GM18873 (cell line): ENCODE measurements at regions not wholly inside any gene's neighbourhood (a gene's known extent, or its start where the extent isn't known, plus 50 kb on each side); places are given as distances from the start of the nearest gene placed in this dataset.

Source experiments
- ATAC-seq: cut with Tn5 transposase; IDR thresholded peaks from one replicate; pipeline ENCODE4 v1.9.1; 2021; ENCODE audit warnings: mild to moderate bottlenecking, moderate library complexity, moderate number of reproducible peaks; ENCODE audit not compliant: unreplicated experiment, low FRiP score

DNA sequence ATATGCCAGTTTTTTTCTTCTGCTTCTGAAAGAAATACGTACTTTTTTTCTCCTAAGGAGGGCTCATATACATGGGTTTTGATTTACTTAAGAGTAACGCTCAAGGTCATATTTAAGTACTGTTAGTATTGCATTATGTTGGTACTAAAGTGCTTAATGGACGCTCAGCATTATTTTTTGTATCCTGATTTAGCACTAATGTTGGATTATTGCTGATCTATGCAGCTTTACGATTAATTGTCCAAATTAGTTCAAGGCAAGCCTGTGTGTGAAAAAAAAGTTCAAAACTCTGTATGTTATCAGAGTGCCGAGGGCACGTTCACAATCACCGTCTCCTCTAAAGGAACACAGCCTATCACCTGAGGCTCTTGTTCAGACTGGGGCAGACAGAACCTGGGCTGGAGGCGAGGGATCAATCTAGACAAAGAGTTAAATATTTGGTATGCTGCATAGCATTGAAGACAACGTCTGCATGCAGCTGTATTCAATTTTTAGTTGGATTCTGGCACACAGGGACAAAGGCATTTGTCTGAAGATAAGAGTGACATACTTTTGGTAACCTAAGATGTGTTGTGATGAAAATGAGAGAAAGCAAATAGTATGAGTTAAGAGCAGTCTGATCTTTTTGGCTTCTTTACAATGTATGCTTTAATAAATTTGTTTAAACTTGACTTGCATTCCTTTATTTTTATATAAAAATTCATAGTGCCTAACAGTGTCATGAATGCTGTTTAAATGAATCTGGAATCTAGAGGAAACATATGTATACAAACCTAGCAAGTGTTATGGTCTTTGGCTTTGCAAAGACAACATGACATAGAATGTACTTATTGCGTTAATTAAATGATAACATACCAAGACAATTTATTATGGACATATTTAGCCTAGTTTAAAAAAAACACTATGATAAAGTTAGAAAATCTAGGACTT lies 341.2 kb downstream of the SAMD5 start:
- ATAC-seq, result no peak

GRCh38 chr6:147852772-147853171 lies 344.3 kb downstream of the SAMD5 start:
- no peak for ATAC-seq

DNA sequence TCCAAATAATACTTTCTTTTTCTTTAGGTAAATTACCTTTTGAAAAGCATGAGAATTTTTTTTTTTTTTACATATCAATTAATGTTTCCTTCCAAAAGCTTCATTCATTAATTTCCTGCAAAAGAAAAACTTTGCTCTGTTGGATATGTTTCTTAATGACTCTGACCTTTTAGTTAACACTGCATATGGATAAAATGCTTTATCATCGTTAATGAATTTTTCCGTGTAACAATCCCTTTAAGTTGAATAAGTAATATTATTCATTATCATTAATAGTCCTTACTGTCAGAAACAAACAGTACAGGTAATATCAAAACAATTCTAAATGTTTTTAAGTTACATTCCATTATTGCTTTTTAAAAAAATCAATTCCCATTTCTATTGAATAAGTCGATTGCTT lies 345.1 kb downstream of the SAMD5 start:
- no peak for ATAC-seq

GRCh38 chr6:147855803-147856482 lies 347.5 kb downstream of the SAMD5 start:
- ATAC-seq, result no peak

- no peak for ATAC-seq
These were observed 348.2 kb downstream of the SAMD5 start for GRCh38 chr6:147856687-147857086.

DNA sequence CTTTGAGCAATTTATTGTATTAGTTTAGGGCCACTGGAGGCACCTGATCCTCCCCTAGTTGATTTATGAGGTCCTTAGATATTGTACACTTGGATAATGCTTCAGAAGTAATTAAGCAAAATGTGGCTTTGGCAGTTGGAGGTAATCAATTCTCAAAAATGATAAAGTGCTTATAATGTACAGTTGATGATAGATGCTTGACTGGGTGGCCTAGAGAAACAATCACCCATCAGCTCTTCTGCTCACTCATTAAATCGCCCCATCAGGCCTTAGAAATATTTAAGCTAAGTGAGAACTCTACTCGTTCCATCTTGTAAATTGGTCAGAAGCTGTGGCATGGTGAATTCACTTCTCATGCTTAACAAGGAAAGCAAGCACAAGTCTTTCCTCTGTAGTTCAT lies 349.9 kb downstream of the SAMD5 start:
- no peak for ATAC-seq

DNA sequence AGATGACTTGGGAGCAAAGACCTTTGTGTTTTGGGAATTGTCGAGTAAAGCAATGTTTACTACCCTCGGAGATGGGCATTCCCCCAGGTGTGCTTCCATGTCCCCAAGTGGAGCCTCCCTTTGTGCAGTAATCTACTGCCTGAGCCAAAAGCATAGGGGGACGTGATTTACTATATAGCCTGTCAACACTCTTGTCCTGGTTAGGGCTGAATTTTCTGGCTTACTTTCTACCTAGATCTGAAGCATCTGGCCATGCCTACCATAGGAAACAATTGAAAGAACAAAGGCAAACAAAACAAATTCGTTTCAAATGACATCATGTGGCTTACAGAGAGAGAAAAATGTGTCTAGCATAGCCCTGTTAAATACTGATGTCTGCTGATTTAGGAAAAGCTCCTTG lies 350.6 kb downstream of the SAMD5 start:
- no peak for ATAC-seq

- ATAC-seq, result no peak
These were observed 353.2 kb downstream of the SAMD5 start for GRCh38 chr6:147861696-147862095.

- ATAC-seq, result no peak
These were observed 359.1 kb downstream of the SAMD5 start for GRCh38 chr6:147867433-147868226.

GRCh38 chr6:147868427-147869190 lies 360.1 kb downstream of the SAMD5 start:
- no peak for ATAC-seq

- no peak for ATAC-seq
These were observed 360.7 kb downstream of the SAMD5 start for GRCh38 chr6:147869201-147869600.

DNA sequence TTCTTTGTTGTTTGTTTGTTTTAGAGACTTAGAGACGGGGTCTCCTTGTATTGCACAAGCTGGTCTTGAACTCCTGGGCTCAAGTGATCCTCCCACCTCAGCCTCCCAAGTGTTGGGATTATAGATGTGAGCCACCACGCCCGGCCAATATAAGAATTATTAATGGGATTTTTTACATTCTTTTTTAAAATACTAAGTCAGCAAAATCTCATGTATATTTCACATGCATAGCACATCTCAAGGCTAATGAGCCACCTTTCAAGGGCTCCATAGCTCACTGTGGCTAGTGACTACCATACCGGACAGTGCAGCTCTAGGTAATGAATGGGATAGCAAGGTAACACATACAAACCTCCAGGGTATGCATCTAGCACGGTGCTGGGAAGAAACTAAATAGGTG lies 361.4 kb downstream of the SAMD5 start:
- no peak for ATAC-seq

DNA sequence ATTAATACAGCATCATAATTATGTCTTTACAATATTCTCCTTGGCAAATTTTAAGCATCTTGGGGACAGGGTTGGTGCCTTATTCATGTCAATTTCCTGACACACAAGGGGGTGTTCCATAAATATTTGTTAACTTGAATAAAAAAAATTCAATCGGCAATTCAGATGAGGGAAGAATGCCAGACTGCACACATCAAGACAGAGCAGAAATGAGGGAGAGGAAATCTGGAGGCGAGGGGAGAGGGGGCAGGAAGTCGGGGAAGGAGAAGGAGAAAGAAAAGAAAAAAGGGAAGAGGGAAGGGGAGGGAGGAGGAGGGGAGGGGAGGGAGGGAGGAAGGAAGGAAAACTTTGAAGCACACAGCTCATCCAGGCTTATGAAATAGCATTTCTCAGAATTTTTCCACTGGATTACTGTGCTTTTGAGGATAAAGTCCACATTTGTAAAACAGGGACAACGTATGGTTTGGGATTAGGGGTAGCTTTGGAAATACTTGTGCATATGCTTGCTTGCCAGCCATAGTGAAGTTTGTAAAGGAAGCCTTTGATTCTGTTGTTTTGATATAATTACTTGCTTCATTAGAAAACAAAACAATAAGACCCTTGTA lies 362.1 kb downstream of the SAMD5 start:
- ATAC-seq, result no peak

DNA sequence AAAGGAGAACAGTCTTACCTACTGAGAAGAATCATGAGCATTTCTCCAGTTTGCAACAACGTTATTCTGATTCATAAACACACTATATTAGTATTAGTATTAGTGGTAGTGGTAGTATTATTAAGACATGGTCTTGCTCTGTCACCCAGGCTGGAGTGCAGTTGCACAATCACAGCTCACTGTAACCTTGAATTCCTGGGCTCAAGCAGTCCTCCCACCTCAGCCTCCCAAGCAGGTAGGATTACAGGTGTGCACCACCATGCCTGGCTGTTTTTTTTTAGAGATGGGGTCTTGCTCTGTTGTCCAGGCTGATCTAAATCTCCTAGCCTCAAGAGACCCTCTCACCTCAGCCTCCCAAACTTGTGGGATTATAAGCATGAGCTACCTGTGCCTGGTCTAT lies 363.5 kb downstream of the SAMD5 start:
- ATAC-seq, result no peak

GRCh38 chr6:147873816-147874215 lies 365.3 kb downstream of the SAMD5 start:
- no peak for ATAC-seq

DNA sequence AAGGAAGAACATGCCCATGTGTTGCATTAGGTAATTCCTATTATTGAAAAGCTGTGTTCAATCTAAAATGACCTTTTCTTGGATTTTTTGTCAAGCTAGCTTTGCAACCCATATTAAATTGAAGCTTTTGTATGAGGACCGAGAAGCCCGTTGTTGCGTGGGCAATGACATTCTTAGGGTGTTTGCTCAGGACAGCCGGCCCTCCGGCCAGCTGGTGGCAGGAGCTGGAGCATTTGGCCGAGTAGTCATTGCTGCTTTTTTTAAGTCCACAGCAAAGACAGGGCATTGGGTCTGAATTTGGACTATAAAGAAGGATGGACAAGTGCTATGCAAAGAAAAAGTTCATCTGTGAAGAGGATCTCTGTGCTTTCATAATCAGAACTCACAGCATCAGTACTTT lies 365.8 kb downstream of the SAMD5 start:
- ATAC-seq, result no peak

GRCh38 chr6:147879031-147879580 lies 370.6 kb downstream of the SAMD5 start:
- ATAC-seq, result no peak

DNA sequence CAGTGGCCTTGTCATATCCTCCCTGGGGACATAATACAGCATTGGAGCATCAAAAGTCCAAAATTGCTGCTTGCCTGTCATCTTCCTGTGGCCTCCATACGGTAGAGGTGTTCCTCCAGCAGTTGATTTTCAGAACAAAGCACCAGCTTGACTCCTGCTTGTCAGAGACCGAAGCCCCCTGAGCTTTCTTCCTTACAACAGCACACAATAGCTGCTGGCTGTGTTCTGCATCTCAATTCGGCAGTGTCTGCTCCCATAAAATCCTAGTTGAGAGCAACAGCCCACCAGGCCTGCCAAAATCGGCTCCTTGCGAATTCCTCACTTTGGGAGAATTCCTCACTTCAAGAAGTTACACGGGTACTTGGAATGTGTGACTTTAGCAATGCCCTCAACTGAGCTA lies 372.9 kb downstream of the SAMD5 start:
- ATAC-seq, result no peak

GRCh38 chr6:147888374-147888773 lies 379.9 kb downstream of the SAMD5 start:
- ATAC-seq, result no peak

DNA sequence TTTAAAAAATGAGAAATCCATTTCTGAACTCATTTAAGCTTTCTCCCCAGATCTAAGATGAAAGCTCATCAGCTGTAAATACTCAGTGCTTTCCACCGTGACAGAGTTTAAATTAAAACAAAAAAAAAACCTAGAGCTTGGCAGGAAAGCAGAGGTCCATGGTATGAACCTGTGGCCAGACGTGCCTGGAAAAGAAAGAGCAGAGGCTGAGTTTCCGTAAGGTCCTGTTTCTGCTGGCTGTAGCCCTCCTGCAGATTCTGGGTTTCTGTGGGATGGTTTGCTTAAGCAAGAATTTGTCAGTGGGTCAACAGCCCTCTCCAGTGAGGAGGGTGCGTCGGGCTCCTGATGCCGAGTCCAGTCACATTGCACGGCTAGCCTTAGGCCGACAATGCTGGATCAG lies 383.2 kb downstream of the SAMD5 start:
- ATAC-seq, result no peak
